Stimulated activated CD8-positive, alpha-beta memory T cell treated with anti-CD3 and anti-CD28 coated beads, Interleukin-7, amount 100 ng/mL, for 48 hours (primary cell): ENCODE measurements at regions not wholly inside any gene's neighbourhood (a gene's known extent, or its start where the extent isn't known, plus 50 kb on each side); places are given as distances from the start of the nearest gene placed in this dataset.
"Not testable (repeated sequence)": the region's sequence is repeated elsewhere in the genome, so short reads cannot be mapped to it uniquely, and the experiment has no call there.

Experiments used
- DNase-seq, 2 donors: peaks; one replicate each; pipeline ENCODE4 v3.0.0-alpha.2; 2020; ENCODE audit warnings: low read depth in 1 of 2; ENCODE audit errors: extremely low read depth in 1 of 2

DNA sequence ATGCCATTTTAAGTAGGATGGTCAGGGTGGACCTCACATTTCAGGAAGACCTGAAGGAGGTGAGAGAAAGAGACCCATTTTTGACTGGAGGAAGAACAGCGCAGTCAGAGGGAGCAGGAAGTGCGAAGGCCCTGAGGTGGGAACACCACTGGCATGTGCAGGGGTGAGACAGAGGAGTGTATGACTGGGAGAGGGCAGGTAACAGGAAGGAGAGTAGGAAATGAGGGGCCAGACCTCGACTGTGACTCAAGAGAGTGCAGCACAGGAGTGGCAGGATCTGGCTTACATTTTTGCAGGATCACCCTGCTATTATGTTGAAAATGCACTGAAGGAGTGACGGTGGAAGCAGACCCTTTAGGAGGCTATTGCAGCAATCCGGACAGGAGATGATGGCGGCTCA, 117.7 kb upstream of the CDYL start:
- DNase-seq, result no peak

DNA sequence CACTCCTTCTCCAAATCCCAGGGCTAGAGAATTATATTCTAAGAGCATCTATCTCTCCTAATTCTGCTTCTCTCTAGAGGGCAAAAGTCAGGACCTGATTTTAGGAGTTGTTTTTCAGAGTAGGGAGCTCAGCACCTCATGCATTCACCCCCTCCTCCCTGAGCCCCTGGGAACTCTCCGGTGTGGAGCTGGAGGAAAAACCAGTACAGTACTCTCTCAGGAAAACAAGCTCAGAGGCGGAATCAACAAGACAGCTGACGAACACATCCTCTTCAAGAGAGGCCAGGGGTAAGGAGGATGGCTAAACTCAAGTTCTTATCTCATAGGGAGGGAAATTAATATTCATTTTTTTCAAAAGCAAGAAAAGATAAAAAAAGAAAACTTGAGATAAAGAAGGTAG, 120.1 kb upstream of the CDYL start:
- DNase-seq, result no peak

DNA sequence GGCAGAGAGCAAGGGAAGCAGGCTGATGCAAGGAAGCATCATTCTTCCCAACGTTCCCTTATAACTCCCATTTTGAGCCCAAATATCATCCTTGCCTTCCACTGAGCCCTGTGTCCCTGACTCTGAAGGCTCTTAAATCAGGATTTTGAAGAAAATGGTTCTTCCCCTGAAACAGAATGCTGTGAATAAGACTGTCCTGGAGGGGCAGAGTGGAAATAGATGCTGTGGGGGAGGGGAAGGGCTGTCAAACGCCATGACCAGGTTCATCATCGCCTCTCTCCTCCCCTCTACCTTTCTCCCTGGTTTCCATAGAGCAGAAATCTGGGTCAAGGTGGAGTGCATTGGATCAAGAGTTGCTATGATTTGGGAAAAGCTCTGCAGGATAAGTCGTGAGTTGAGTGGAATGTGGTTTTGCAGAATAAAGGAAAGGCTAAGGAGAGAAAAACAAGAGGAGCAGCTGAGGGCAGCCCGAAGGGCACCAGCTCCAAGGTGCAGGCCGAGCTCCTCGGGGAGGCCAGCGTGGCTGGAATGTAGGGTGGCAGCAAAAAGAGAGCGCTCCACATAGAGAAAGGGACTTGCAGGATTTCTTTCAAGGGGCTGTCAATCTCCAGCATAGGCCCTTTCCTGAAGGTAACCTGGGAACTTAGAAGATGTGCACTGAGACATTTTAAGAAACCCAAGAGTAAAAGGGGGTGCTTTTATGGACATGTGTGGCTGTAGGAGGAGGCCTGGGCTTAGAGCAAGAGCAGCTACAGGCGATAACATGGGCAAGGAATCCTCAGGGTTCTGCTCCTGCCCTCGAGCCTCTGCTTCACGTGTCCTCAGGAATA, 120.8 kb upstream of the CDYL start:
- DNase-seq, result no peak

DNA sequence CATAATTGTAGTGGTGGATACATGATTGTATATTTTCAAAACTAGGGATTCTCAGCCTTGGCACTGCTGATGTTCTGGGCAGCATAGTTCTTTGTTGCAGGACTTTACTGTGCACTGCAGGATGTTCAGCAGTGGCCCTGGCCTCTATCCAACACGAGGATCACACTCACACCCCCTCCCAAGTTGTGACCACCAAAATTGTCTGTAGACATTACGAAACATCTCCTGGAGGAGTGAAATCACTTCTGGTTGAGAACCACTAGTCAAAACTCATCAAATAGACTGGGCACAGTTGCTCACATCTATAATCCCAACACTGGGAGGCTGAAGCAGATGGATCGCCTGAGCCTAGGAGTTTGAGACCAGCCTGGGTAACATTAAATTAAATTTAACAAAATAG, 123.1 kb upstream of the CDYL start:
- DNase-seq, result no peak

DNA sequence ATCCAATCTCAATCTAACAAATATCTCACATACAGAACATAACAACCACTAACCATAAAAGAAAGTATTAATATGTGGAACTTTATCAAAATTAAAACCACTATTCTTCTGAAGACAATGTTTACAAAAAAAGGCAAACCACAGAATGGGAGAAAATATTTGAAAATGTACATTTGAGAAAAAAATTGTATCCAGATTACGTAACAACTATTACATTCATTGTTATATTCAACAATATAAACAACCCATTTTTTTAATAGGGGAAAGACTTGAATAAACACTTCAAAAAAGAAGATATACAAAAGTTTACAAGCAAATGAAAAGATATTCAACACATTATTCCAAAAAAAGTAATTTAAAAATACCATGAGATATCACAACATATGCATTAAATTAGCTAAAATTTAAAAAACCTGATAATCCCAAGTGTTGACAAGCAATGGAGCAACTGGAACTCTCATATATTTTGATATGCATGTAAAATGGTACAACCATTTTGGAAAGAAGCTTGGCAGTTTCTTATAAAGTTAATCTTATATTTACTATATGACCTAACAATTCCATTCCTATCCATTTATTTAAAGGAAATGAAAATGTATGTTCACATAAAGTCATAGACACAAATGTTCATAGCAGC, 124.3 kb upstream of the CDYL start:
- DNase-seq, result no peak

DNA sequence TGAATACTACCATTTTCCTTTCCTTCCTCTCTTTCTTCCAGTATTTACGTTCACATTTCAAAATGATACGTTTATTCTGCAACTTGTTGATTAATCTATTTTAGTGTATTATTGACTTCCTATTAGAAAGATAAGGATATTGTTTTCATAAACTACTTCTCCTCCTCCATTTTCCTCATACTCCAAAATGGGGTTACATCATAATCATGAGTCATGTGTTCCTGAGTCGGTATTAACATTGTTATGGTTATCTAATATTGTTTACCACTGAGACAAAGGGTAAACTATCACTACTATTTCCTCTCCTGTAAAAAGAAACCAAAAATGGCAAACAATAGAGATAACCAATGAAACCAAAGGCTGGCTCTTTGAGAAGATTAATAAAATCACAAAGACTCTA, 126.5 kb upstream of the CDYL start:
- DNase-seq, result no peak

DNA sequence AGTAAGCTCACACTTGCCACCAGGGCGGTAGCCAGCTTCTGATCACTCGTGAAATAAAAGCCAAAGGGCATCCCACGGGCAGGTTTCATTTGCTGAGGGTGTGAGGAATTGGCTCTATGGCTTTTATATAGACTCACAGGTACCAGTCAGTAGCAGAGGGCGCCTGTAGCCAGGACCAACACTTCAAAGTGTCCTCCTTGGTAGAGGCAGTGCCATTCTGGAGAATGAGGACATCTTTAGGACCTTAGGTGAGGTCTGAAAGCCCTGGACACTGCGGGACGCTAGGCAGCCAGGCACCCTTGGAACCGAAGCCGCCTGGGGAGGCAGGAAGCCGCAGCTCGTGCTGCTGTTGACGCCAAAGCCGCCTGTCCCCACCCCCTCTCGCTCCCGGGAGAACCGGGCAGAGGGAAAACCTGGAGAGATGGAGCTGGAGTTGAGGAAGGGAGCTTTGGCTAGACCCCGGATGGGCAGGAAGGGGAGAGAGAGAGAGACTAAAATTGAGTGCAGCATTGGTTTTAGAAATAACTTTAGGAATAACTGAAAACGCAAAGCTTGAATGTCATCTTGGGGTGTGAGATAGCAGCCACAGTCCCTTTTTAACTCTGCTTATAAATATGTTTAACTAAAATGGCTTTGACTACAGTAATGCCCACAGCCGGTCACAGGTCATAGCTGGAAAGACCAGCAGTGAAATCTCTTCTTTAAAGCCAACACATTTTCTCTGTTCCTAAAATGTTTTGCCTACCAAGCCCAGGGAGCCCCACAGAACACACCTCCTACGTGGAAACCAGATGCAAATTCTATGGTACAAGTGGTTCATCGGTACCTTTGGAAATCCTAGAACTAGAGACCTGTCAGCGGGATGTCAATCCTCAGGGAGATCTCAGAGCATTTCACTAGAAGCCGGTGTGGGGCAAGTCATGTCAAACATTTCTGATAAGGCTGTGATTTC, 128.5 kb upstream of the CDYL start:
- no peak for DNase-seq

DNA sequence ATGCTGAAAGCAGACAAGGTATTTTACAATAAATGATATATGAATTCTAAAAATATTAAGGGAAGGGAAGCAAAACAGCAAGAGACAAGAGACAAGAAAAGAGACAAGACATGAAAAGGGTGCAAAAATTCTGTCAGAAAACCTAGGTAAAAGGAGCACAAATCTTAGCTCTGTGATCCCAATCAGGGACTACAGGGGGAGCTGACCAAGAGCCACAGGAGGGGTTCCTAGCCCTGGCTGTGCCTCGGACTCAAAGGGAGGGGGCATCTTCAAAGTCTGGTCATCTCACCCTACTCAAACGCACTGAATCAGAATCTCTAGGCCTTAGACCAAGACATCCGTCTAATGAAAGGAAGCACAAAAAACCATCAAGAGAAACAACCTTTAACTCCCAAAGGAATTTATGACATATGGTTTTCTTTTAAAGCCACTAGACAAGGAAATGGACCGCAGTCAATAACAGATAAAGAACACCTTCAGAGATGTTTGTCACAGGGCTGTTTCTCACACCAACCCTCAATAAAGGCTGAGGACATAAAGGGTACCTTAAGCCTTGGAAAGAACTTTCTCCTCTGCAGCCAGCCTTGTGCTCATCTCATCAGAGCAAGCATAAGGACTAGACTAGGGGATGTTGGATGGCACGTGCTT, 130.4 kb upstream of the CDYL start:
- DNase-seq, result no peak

DNA sequence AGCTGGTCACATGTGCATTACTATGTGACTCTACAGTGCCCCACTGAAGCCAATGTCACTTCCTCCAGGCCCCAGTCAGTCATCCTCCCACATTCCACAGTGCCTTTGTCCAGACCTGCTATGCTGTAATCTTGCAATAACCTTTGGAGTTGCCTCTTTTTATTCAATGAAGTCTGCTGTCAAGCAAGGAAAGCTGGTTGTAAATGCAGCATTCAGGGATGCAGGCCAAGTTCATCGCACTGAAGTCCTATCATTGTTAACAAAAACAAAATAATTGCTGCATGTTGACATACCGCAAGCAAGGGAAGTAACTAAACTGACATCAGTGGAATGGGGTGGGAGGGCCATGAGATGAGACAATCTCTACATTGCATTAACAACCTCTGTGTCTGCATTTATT, 131.2 kb upstream of the CDYL start:
- no peak for DNase-seq

DNA sequence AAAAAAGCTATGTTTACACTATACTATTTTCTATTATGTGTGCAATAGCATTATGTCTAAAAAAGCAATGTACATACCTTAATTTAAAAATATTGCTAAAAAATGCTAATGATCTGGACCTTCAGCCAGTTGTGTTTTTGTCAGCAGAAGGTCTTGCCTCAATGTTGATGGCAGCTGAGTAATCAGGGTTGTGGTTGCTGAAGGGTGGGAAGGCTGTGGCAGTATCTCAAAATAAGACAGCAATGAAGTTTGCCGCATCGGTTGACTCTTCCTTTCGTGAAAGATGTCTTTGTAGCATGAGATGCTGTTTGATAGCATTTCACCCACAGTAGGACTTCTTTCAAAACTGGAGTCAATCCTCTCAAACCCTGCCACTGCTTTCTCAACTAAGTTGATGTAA, 134.7 kb upstream of the CDYL start:
- no peak for DNase-seq

DNA sequence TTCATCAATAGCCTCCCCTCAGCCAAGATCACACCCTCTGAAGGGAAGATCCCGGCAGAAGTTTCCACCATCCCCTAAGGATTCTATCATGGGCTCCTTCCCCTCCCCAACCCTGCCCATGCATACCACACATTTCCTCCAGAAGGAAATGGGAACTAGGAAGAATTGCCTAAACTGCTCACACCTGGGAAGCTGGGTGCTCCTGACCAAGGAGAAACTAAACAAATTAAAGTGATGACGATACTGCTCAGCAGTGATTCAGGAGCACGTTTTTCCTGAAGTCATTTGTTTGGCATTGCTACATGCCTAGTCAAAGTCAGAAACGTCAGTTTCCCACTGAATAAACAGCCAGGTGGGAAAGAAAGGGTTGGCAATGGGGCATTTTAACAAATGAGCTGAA, 136.1 kb upstream of the CDYL start:
- DNase-seq, result no peak

DNA sequence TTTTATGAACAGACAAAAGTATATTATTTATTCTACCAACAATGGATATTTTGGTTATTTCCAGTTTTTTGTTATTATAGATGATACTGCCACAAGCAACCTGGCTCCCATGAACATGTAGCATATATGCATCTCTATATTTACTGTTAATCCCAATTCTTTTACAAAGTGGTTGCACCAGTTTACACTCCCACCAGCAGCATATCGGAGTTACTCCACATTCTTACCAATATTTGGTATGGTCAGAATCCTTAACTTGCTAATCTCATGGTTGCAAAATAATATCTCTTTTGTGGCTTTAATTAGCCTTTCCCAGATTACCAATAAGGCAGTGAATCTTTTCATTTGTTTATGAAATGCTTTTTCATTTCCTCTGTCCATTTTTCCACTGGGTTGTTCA, 137.6 kb upstream of the CDYL start:
- no peak for DNase-seq

DNA sequence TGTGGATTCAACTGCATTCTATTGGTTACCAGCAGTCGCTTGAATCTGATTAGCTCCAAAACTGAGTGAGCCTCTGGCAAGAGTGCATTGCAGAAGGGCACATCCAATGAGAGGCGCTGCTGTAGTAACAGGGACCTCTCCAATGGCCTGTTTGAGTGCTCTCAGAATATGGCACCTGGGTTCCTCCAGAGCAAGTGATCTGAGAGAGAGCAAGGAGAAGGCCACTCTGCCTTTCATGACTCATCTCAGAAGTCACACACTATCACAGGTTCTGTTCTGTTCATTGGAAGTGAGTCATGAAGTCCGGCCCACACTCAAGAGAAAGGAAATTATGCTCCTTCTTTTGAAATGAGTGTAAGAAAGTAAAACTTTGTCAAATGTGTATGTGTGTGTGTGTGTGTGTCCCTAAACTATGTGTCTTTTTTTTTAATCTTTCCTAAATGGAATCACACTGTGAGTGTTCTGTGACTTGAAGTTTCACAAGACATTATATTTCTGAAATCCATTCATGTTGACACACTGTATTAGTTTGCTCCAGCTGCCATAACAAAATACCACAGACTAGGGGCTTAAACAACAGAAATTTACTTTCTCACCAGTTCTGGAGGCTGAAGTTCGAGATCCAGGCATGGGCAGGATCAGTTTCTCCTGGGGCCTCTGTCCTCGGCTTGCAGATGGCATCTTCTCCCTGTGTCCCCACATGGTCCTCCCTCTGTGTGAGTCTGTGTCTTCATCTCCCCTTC, 138.3 kb upstream of the CDYL start:
- DNase-seq, result peak; percentile 7 to 54

DNA sequence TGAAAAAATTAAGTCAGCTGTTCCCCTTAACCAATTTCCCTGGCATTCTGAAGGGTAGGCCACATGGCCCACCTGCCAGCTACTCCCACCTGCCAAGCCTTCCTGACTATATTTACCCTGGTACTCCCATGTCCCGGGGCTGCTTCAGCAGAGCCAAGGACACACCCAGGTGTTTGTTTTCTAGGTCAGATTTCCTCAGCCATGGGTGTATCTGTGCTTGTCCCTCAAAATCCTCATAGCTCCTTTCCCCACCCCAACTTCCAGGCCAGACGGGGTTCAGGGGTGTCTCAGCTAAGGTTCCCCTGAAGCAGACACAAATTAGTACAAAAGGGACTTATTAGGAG, 139.4 kb upstream of the CDYL start:
- DNase-seq, result no peak

DNA sequence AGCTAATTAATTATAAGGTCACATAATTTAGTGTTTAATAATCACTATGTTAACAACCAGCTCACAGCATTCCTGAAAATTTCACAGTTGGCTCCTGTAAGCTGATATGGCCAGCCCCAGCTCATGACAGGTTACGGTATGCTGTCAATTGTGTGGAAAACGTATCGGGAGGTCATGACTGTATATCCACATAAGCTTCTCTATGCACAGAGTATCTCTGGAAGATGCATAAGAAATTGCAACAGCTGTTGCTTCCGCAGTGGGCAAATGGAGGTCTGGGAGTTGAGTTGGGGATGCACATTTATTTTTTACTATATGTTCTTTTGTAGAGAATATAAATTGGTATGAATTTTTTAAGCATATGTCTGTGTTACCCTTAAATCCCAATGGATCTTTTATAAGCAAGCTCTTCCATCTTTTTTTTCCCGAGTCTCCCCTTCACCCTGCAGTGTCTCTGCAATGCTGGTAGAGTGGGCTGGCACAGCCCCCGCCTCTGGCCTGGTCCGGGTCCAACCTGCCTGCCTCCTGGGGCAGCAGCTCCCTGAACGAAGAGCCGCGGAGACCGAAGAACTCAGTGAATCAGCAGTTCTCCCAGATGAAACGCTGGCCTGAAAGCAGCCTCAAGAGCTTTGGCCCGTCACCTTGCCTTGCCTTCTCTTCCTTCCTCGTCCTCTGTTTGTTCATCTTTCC, 139.9 kb upstream of the CDYL start:
- no peak for DNase-seq

DNA sequence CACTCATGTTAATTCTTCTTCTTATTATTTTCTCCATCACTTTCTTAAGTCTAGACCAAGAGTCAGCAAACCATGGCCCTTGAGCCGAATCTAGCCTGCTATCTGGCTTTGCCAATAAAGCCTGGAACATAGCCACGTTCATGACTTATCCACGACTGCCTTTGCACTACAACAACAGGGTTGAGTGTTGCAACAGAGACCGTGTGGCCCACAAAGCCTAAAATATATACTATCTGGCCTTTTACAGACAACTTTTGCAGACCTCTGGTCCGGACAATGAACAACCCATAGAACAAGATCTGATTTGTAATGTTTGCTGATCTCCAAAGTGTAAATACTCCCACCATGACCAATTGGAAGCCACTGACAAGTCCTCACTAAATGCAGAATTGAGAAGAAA, 140.5 kb upstream of the CDYL start:
- no peak for DNase-seq

DNA sequence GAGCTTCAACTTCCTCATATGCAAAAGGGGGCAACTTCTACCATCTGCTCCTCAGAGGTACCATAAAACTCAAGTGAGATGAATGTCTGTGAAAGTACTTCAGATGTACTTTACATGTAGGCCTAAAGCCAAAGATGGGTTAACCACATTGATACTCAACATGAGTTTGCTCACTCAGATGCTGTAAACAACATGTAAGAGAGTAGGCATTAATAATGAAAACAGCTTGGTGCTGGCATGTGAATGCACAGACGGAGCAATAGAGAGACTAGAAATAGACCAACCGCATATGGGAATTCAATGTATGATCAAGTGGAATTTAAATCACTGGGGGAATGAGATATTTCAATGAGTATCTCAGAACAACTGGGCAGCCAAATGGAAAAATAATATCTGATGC, 143.8 kb upstream of the CDYL start:
- DNase-seq, result no peak

DNA sequence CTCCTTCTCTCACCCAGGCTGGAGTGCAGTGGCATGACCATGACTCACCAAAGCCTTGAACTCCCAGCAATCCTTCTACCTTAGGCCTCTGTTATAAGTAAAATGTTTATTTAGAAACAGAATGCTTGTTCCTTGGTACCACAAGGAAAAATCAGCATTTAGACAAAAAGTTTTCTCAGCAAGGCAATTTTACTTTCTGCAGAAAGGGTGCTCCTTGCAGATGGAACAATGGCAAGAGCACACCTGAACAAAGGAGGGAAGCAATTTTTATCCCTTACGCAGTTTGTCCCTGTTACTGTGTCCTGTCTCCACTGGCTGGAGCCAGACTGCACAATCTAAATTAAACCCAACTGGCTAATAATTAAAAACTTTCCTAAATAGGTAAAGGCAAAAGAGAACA, 146.4 kb upstream of the CDYL start:
- DNase-seq, result not testable (repeated sequence)

DNA sequence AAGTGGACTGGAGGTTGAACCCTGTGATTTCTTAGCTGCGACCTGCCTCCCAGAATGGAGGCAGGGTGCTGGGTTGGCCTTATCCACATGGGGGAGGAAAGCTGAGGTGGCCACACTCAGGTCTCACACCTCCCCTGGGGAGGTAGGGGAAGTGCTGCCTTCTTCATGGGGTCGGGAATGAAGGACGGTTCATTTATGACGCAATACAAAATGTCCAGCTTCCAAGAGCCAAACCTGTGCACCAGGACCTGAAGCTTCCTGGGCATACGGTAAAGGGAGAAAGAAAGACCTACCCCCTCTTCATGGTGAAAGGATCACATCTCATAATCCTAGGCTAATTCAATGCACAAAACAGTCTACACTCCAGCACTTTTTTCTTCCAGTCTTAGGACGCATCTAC, 150.6 kb upstream of the CDYL start:
- DNase-seq, result no peak

DNA sequence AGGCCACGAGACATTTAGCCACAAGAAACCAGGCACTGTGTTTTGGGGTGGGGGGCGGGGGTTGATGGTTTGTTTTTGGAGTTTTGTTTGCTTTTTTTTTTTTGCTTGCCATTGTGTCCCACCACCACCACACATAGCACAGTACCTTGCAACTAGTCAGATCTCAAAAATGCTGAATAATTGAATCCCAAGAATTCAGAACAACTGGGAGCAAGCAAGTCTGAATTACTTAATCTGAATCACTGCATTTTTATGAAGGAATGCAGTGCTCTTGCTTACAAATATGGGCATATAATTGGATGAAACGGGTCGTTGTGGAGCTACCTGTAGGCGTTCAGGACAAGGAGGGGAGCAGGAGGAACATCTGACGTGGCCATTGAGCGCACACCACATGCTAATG, 151.5 kb upstream of the CDYL start:
- DNase-seq, result no peak
